GM10266 (cell line): ENCODE measurements at regions not wholly inside any gene's neighbourhood (a gene's known extent, or its start where the extent isn't known, plus 50 kb on each side); places are given as distances from the start of the nearest gene placed in this dataset.
"Not testable (repeated sequence)": the region's sequence is repeated elsewhere in the genome, so short reads cannot be mapped to it uniquely, and the experiment has no call there.

Experiments
- DNase-seq: peaks from one replicate; pipeline ENCODE4 v3.0.0; 2012; ENCODE audit errors: extremely low spot score
- CTCF ChIP-seq: IDR thresholded peaks from 2 replicates; pipeline ENCODE4 v1.5.1; 2012; ENCODE audit warnings: mild to moderate bottlenecking, low read depth; ENCODE audit not compliant: control insufficient read depth, insufficient read depth; ENCODE audit errors: missing control alignments

DNA sequence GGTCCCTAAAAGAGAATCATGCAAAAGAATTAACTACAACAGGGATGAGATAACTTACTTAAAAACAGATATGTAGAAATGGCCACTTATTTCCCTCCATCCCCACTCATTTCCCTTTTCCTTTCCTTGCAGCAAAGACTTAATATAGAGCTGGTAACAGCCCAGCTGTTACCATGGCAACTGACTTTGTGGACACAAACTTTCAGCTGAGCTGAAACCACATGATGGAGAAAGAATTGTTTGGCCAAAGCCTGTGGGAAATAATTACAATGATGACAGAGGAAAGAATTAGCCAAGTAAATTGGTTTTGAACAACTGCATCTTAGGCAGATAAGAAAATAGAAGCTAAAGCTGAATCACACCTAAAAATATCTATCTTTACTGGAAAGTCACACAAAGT, 364.9 kb downstream of the GALC start:
- no peak for TF ChIP-seq CTCF
- DNase-seq, result no peak

DNA sequence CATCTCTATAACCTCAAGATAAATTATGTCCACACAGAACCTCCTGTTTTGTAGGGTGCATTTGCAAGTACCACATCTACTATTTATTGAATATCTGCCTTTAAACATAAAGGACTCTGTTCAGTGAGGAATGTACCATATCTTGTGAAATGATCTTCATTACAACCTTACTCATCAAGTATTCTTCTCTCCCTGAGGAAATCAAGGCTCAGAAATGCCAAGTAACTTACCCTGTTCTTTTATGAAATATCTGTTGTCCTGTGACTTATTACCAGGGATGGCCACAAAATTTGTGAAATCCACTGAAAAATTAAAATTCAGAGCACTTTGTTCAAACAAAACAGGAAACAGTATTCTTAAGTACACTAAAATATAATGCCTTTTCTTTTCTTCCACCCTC, 366.7 kb downstream of the GALC start:
- no peak for DNase-seq
- no peak for TF ChIP-seq CTCF

DNA sequence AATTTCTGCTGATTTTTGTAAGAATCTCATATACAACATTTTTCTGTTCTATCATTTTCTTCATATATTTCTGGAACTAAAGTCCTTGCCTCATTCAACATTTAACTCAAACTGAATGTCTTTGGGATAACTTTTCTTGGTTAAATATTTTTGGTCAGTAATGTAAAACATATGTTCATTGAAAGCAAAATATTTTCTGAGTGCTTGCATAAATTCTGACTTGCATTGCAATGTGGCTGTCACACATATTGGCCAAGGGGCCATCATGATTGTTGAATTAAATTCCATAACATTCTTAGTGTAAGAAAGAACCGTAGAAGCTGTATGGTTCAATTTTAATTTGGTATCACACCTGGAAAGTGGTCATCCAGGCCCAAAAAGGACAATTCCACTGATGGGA, 369.4 kb downstream of the GALC start:
- no peak for DNase-seq
- TF ChIP-seq CTCF, result no peak

DNA sequence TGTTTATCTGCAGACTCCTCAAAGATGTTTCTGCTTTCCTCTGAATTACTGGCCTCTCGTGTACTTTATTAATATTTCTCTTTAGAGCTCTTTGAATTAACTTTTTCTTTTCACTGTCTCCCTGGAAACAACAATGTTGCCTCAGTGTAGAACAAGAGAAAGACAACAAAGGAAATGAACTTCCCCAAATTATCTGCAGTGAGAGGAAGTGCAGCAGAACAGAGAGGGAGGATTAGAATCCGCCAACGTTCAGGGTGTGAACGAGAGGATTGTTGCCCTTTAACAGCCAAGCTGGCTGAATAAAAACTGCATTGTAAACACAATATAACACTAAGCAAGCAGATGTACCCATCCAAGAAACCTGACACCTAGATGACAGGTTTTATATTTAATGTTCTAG, 375.9 kb downstream of the GALC start:
- no peak for DNase-seq
- no peak for TF ChIP-seq CTCF

DNA sequence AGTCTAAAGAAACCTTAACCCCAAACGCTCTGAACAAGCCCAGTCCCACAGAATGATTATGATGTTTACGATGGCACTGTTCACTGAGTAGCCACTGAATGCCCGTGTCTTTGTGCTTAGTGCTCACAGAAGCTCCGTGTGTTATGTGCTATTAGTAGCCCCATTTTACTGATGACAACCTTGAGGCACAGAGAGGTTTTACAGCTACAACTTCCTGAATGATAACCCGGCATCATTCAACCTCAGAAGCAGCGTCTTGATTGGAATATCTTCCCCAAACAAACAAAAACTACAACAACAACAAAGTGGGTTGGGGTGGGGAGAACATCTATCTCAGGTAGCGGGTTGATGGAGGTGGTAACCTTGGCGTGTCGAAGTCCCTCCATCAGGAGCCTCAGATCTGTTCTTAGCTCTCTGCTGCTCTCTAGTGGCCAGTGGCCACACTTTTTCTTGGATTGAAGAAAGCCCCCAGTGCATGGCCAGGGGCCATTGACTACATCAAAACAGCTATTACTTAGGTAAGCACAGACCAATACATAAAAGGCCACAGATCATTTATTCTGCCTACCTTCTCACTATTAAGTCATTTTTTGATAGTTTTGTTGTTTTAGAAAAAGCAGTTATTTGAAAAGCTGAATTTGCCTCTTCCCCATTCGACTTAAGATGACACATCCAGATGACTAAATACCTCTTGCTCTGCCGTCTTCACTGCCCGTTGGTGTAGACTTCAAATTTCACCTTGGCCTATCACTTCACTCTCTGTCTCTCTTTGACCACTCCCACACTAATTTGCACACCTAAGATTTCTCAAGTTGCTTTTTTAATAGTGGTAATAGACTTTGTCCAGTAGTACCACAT, 376.9 kb downstream of the GALC start:
- DNase-seq, result peak; percentile 47
- TF ChIP-seq CTCF, result peak; percentile 75

GRCh38 chr14:87615047-87615446, 377.9 kb downstream of the GALC start:
- TF ChIP-seq CTCF, result no peak
- no peak for DNase-seq

GRCh38 chr14:87613881-87614280, 379.1 kb downstream of the GALC start:
- DNase-seq, result no peak

GRCh38 chr14:87607056-87607455, 385.9 kb downstream of the GALC start:
- not testable (repeated sequence) for DNase-seq

More at GRCh38 chr14:87613881-87614280, 379.1 kb downstream of the GALC start:
- no peak for TF ChIP-seq CTCF
